Caco-2 (cell line): ENCODE measurements at regions not wholly inside any gene's neighbourhood (a gene's known extent, or its start where the extent isn't known, plus 50 kb on each side); places are given as distances from the start of the nearest gene placed in this dataset.

ENCODE experiments used
- BruUV-seq: library from RNA; stranded (reverse); fragments of 400-500 nt; replicated peaks from 2 replicates; lab custom pipeline; 2021; lab: Mats Ljungman, UMichigan
- CTCF ChIA-PET: fragments of 300-600 bp; sonication (Branson Sonifier 250); formaldehyde crosslinking; loops from one replicate; lab custom pipeline; 2022; ENCODE audit warnings: antibody characterized with exemption; lab: Charles Lee
- POLR2A ChIA-PET: fragments of 300-600 bp; sonication (Branson Sonifier 250); formaldehyde crosslinking; loops from one replicate; lab custom pipeline; 2022; ENCODE audit warnings: antibody characterized with exemption; lab: Charles Lee
- DNase-seq, 2 experiments: peaks; one replicate each; pipeline versions ENCODE4 v3.0.0 to v3.0.0-alpha.2; 2020 to 2022
- H3K27me3 ChIP-seq: replicated peaks from 2 replicates; pipeline ENCODE4 v1.6.0; 2011; ENCODE audit warnings: low read length; ENCODE audit not compliant: control insufficient read depth, insufficient read depth
- H3K36me3 ChIP-seq: 2 replicates; pipeline ENCODE4 v1.5.1; 2011; ENCODE audit warnings: low read length; ENCODE audit not compliant: control insufficient read depth, insufficient read depth
- H3K4me1 ChIP-seq: fragments of 250-450 bp; sonication (Bioruptor Pico); 2 replicates; pipeline ENCODE4 v1.5.1; 2020; ENCODE audit warnings: mild to moderate bottlenecking
- H3K4me3 ChIP-seq: 2 replicates; pipeline ENCODE4 v1.5.1; 2011; ENCODE audit warnings: low read depth, mild to moderate bottlenecking, control low read depth, low read length
- H3K9me3 ChIP-seq: fragments of 250-450 bp; sonication (Bioruptor Pico); 2 replicates; pipeline ENCODE4 v1.5.1; 2020; ENCODE audit warnings: mild to moderate bottlenecking, moderate library complexity
- H3K27ac Mint-ChIP-seq: one replicate; pipeline ENCODE4 v1.8.0; 2022; ENCODE audit warnings: mixed read lengths; ENCODE audit not compliant: unreplicated experiment
- H3K27me3 Mint-ChIP-seq: one replicate; pipeline ENCODE4 v1.8.0; 2022; ENCODE audit warnings: mixed read lengths; ENCODE audit not compliant: insufficient read depth, unreplicated experiment
- H3K36me3 Mint-ChIP-seq: one replicate; pipeline ENCODE4 v1.8.0; 2022; ENCODE audit warnings: mild to moderate bottlenecking, mixed read lengths; ENCODE audit not compliant: insufficient read depth, unreplicated experiment
- H3K4me1 Mint-ChIP-seq: one replicate; pipeline ENCODE4 v1.8.0; 2022; ENCODE audit warnings: low read depth, mixed read lengths; ENCODE audit not compliant: unreplicated experiment
- H3K4me3 Mint-ChIP-seq: one replicate; pipeline ENCODE4 v1.8.0; 2022; ENCODE audit warnings: mild to moderate bottlenecking, moderate library complexity, mixed read lengths; ENCODE audit not compliant: unreplicated experiment
- H3K9me3 Mint-ChIP-seq: one replicate; pipeline ENCODE4 v1.8.0; 2022; ENCODE audit warnings: mixed read lengths; ENCODE audit not compliant: unreplicated experiment
- intact Hi-C: fragments of 100-400 bp; cut with micrococcal nuclease; formaldehyde crosslinking; loops from one replicate; pipeline ENCODE4 v1.10.0; 2022; ENCODE audit not compliant: unreplicated experiment
- TF ChIP-seq, protein P1 (sequence below), 2 experiments: fragments of 200-600 bp in 1 of 2; IDR thresholded peaks; 1 replicate in 1 of 2; 2 replicates in 1 of 2; pipeline versions ENCODE4 v1.5.1 to v1.8.0; 2011 to 2022; ENCODE audit warnings: antibody characterized with exemption in 1 of 2, control low read depth in 1 of 2, inconsistent platforms in 1 of 2, low read depth in 1 of 2, low read length in 1 of 2, mild to moderate bottlenecking in 1 of 2, moderate library complexity in 1 of 2; ENCODE audit not compliant: insufficient read depth in 1 of 2, severe bottlenecking in 1 of 2, unreplicated experiment in 1 of 2

DNA sequence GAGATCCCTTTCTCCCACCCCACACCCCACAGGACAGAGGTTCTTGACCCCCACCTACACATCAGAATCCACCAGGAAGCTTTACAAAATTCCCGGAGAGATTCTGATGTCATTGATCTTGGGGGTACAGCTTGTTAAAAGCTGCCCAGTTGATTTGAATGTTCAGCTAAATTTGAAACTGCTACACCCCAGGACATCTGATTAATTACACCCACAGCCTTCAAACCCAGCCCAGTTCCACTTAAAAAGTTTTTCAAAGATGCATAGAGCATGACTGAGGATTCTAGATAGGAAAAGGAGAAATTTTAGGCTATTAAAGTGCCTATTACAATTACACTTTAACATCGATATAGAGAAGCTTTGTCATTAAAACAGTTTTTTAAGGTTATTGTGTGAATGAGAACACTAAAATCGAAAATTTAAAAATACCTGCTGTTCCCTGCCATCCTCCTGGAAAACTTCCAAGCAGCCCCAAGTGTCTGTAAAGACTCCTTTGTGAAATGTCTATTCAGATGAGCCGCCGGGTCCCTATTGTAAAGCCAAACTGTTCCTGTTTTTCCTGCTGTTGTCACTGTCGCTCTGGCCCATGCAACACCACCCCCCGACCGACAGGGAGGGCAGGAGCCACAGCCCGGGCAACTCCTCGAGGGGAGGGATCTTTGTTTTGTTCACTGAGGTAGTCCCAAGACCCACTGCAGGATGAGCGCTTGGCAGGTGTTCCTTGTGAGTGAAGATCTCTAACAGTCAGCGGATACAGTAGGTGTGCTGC is 132.5 kb upstream of the PHACTR3 start:
- TF ChIP-seq, protein P1, sequence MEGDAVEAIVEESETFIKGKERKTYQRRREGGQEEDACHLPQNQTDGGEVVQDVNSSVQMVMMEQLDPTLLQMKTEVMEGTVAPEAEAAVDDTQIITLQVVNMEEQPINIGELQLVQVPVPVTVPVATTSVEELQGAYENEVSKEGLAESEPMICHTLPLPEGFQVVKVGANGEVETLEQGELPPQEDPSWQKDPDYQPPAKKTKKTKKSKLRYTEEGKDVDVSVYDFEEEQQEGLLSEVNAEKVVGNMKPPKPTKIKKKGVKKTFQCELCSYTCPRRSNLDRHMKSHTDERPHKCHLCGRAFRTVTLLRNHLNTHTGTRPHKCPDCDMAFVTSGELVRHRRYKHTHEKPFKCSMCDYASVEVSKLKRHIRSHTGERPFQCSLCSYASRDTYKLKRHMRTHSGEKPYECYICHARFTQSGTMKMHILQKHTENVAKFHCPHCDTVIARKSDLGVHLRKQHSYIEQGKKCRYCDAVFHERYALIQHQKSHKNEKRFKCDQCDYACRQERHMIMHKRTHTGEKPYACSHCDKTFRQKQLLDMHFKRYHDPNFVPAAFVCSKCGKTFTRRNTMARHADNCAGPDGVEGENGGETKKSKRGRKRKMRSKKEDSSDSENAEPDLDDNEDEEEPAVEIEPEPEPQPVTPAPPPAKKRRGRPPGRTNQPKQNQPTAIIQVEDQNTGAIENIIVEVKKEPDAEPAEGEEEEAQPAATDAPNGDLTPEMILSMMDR (IDR thresholded peaks at IDR 0.05; ENCODE audit: insufficient read depth in 1 of 2, low read depth in 1 of 2, low read length in 1 of 2, severe bottlenecking in 1 of 2, unreplicated experiment in 1 of 2), result no peak
- H3K36me3 Mint-ChIP-seq, result no peaks in the 10 kb centered on the region
- Histone ChIP-seq H3K9me3 (peaks cover 6% of the 10 kb centered on the region), H3K4me3 (no peak overlapping the region), H3K36me3 (no peaks in the 10 kb centered on the region), H3K27me3 (no peaks in the 10 kb centered on the region), H3K4me1 (no peaks in the 10 kb centered on the region)
- no peak overlapping the region for H3K27ac Mint-ChIP-seq
- no peak overlapping the region for H3K4me3 Mint-ChIP-seq
- H3K4me1 Mint-ChIP-seq, result no peaks in the 10 kb centered on the region
- peaks cover 7% of the 10 kb centered on the region for H3K9me3 Mint-ChIP-seq
- no TSS peak for BruUV-seq
- ChIA-PET CTCF (no interaction called here), POLR2A (no interaction called here)
- DNase-seq, result no peak
- intact Hi-C loops, result no loop called here
- peaks cover 17% of the 10 kb centered on the region for H3K27me3 Mint-ChIP-seq

DNA sequence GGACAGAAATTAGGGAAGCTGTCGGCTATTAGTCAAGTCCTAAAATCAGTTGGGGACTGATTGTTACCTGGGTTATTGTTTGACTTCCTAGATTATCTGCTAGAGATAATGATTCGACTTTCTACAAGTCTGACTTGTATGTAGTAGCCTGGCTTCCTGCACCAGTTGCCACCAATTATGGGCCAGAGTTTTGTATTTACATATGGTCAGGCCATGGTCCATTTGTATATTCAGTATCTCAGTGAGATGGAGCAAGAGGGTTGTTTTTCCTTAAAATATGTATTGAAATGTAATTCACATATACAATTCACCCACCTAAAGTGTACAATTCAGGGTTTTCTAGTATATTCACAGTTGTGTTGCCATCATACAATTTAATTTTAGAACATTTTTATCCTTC is 130.6 kb upstream of the PHACTR3 start:
- no peak overlapping the region for H3K4me3 Mint-ChIP-seq
- Histone ChIP-seq H3K36me3 (no peaks in the 10 kb centered on the region), H3K9me3 (peaks cover 6% of the 10 kb centered on the region), H3K4me3 (no peak overlapping the region), H3K4me1 (no peaks in the 10 kb centered on the region), H3K27me3 (no peaks in the 10 kb centered on the region)
- H3K36me3 Mint-ChIP-seq, result no peaks in the 10 kb centered on the region
- no peaks in the 10 kb centered on the region for H3K4me1 Mint-ChIP-seq
- ChIA-PET CTCF (no interaction called here), POLR2A (no interaction called here)
- H3K27ac Mint-ChIP-seq, result no peak overlapping the region
- H3K27me3 Mint-ChIP-seq, result peaks cover 24% of the 10 kb centered on the region
- intact Hi-C loops, result no loop called here
- TF ChIP-seq, protein P1 (IDR thresholded peaks at IDR 0.05; ENCODE audit: insufficient read depth in 1 of 2, low read depth in 1 of 2, low read length in 1 of 2, severe bottlenecking in 1 of 2, unreplicated experiment in 1 of 2), result no peak
- H3K9me3 Mint-ChIP-seq, result peaks cover 7% of the 10 kb centered on the region
- DNase-seq, result no peak
- BruUV-seq, result no TSS peak

DNA sequence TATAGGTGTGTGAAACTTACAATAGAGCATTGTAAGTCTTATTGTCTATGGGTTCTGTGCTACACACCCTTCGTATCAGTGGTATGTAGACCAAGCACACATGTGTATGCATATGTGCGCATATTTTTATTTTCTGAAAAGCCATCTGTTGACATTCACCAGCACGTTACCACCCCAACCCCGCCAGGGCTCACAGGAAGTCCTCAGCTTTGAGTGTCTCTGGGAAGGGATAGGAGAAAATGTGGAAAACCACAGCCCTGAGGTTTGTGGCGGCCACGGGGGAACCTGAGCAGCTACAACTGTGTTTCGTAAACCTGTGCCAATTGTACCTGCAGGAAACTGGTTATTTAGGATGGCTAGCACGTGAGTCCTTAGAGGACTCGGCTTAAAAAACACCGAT is 123.3 kb upstream of the PHACTR3 start:
- Mint-ChIP-seq H3K4me3 (no peak overlapping the region), H3K9me3 (no peaks in the 10 kb centered on the region), H3K4me1 (no peaks in the 10 kb centered on the region), H3K36me3 (no peaks in the 10 kb centered on the region), H3K27ac (no peak overlapping the region), H3K27me3 (peaks cover 31% of the 10 kb centered on the region)
- no peaks in the 10 kb centered on the region for H3K4me1 ChIP-seq
- ChIA-PET CTCF (interaction anchor here (1.8 kb wide), 1 partner anchor 15 kb away, joined by 7 read pairs; no protein-coding TSS in a partner anchor), POLR2A (no interaction called here)
- H3K27me3 ChIP-seq, result 0 out of 2 replicates have a peak, but pooled peaks cover 2% of the 10 kb centered on the region
- peak in 1 of 2 experiments; percentile 19 for DNase-seq
- H3K36me3 ChIP-seq, result no peaks in the 10 kb centered on the region
- TF ChIP-seq, protein P1 (IDR thresholded peaks at IDR 0.05; ENCODE audit: insufficient read depth in 1 of 2, low read depth in 1 of 2, low read length in 1 of 2, severe bottlenecking in 1 of 2, unreplicated experiment in 1 of 2), result no peak
- intact Hi-C loops, result no loop called here
- no peak overlapping the region for H3K4me3 ChIP-seq
- BruUV-seq, result no TSS peak
- H3K9me3 ChIP-seq, result no peaks in the 10 kb centered on the region
